Fibroblast of pulmonary artery (primary cell): ENCODE measurements at regions not wholly inside any gene's neighbourhood (a gene's known extent, or its start where the extent isn't known, plus 50 kb on each side); places are given as distances from the start of the nearest gene placed in this dataset.
A peak's percentile ranks its signal among the peaks of the same experiment; 100 is the strongest.
"Not testable (repeated sequence)": the region's sequence is repeated elsewhere in the genome, so short reads cannot be mapped to it uniquely, and the experiment has no call there.

ENCODE experiments used
- DNase-seq: peaks from one replicate; pipeline ENCODE4 v3.0.0-alpha.2; 2010; ENCODE audit warnings: low read depth
- H3K4me3 ChIP-seq: replicated peaks from 2 replicates; pipeline ENCODE4 v1.5.1; 2011; ENCODE audit warnings: low read depth, mild to moderate bottlenecking, control low read depth, low read length, moderate library complexity
- CTCF ChIP-seq: IDR thresholded peaks from 2 replicates; pipeline ENCODE4 v1.5.1; 2011; ENCODE audit warnings: mild to moderate bottlenecking, control low read depth, low read length, inconsistent platforms; ENCODE audit errors: missing control alignments

GRCh38 chr1:219710529-219711194 lies 97.8 kb upstream of the ZC3H11B start:
- TF ChIP-seq CTCF: no peak
- peak; percentile 58 for DNase-seq
- H3K4me3 ChIP-seq: no peak overlapping the region

- DNase-seq: no peak
- TF ChIP-seq CTCF: no peak
- no peak overlapping the region for H3K4me3 ChIP-seq
These were observed 96.1 kb upstream of the ZC3H11B start for GRCh38 chr1:219708919-219709543.

GRCh38 chr1:219707885-219708284 lies 95.0 kb upstream of the ZC3H11B start:
- DNase-seq, H3K4me3 ChIP-seq: not testable (repeated sequence)

GRCh38 chr1:219704331-219704730 lies 91.4 kb upstream of the ZC3H11B start:
- DNase-seq, H3K4me3 ChIP-seq: not testable (repeated sequence)

GRCh38 chr1:219703368-219703639 lies 90.4 kb upstream of the ZC3H11B start:
- no peak for TF ChIP-seq CTCF
- no peak for DNase-seq
- H3K4me3 ChIP-seq: no peak overlapping the region

GRCh38 chr1:219701476-219701875 lies 88.6 kb upstream of the ZC3H11B start:
- DNase-seq: no peak
- no peak for TF ChIP-seq CTCF
- no peak overlapping the region for H3K4me3 ChIP-seq

- TF ChIP-seq CTCF: no peak
- H3K4me3 ChIP-seq: no peak overlapping the region
- peak; percentile 94 for DNase-seq
These were observed 87.0 kb upstream of the ZC3H11B start for GRCh38 chr1:219699870-219700269.

GRCh38 chr1:219697682-219698081 lies 84.8 kb upstream of the ZC3H11B start:
- H3K4me3 ChIP-seq: no peak overlapping the region
- no peak for DNase-seq
- no peak for TF ChIP-seq CTCF
